T47D (cell line): ENCODE measurements at regions not wholly inside any gene's neighbourhood (a gene's known extent, or its start where the extent isn't known, plus 50 kb on each side); places are given as distances from the start of the nearest gene placed in this dataset.
"Not testable (repeated sequence)": the region's sequence is repeated elsewhere in the genome, so short reads cannot be mapped to it uniquely, and the experiment has no call there.

ENCODE experiments used
- DNase-seq, 2 experiments: peaks; one replicate each; pipeline versions ENCODE4 v3.0.0 to v3.0.0-alpha.2; 2011 to 2012; ENCODE audit warnings: low read depth in 1 of 2, low spot score in 1 of 2
- JUND ChIP-seq: IDR thresholded peaks from 2 replicates; pipeline ENCODE4 v1.6.1; 2012; ENCODE audit warnings: low read depth
- in situ Hi-C: cut with HindIII; loops from 2 replicates; pipeline ENCODE4 v1.10.0; 2016; ENCODE audit warnings: low sequenced_read_pairs, low pct_unique_long_range_greater_than_20kb

DNA sequence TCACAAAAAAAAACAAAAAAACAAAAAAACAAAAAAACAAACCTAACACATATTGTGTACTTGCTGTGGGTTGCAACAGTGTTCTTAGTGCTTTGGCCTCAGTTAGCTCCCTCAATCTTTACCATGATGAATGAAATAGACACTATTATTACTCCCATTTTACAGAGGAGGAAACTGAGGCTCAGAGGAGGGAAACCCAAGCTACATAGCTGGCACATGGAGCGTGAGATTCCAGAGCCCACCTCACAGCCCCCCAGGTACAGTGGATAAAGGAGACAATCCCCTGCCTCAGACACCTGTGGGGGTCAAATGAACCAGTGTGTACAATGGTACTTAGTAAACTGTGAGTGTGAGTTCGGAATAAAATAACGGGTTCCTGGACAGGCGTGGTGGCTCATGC lies 104.9 kb upstream of the SMAD3 start:
- no peak for DNase-seq
- in situ Hi-C loops: no loop called here
- TF ChIP-seq JUND: no peak

DNA sequence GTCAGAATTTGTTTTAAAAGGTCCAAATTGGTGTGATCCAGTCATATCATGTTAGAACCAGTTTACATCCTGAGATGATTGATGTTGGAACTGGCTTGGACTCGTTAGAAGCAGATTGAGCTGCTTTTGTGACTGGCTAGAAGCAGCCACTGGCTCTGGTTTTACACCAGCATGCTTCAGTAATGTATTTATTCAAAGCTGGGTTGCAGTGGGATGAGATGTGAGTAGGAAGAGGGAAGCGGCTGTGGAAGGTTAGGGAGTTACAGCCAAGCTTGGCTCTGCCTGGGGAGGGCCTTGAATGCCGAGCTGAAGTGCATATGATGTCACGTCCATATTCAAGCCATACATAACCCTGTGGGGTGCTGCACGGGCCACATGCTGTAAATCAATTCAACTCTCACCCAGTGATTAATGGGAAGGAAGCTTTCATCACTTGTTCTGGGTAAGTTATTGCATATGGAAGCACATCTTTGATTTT lies 104.0 kb upstream of the SMAD3 start:
- in situ Hi-C loops: no loop called here
- no peak for TF ChIP-seq JUND
- no peak for DNase-seq

DNA sequence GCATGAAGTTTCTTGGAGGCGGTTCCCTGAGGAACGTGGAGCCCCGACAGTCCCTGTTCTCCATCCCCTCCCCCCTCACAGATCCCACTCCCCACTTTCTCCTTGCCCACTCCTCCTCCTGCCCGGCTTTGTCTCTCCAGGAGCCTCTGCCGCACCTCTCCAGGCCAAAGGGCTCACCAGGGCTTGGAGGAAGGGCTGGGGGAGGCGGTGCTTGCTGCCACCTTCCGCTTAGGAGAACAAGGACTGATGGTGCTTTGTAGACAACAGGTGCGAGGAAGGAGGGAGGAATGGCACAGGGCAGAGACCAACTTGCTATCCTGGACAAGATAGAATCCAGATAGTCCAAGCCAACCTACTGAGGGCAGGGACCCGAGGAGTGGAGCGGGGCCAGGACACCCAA lies 103.5 kb upstream of the SMAD3 start:
- TF ChIP-seq JUND: no peak
- in situ Hi-C loops: no loop called here
- DNase-seq: no peak

GRCh38 chr15:66962522-66962921 lies 102.9 kb upstream of the SMAD3 start:
- TF ChIP-seq JUND: no peak
- in situ Hi-C loops: no loop called here
- DNase-seq: no peak

DNA sequence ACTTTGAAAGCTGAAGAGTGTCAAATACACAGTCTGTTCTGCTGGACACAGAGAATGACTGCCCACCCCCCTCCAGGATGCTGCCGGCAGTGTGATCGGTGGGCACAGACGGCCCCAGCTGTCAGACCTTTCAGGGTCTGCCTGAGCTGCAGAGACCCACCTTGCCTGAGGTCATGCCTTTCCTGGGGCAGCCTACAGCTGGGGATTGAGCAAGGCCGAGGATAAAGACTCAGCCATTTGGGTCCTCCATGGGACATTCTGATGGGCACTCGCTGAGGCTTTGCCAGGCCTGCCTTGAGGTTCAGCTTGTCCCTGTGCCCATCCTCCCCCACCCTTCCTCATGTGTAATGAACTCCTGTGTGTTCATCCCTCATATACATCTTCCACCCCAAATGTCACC lies 102.3 kb upstream of the SMAD3 start:
- TF ChIP-seq JUND: no peak
- DNase-seq: no peak
- in situ Hi-C loops: no loop called here

DNA sequence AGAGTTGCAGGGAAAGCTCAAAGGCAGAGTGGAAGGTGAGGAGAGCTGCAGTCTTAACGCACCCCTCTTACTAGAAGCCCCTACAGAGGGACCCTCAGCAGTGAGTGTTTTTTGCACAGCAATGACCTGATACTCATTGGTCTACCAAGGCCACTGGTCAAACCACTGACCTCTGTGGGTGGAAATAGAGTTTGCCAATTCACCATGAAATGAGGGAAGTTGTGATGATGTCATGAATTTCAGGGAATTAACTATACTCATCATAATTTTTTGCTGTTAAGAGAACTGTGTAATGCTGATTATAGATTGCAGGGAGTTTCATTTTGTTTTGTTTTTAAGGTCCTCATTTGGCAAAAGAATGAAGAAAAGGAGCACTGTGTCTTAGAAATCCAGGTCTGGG lies 101.7 kb upstream of the SMAD3 start:
- in situ Hi-C loops: no loop called here
- no peak for DNase-seq
- TF ChIP-seq JUND: no peak

- in situ Hi-C loops: no loop called here
- no peak for DNase-seq
- no peak for TF ChIP-seq JUND
Measured at GRCh38 chr15:66964111-66964738, 101.2 kb upstream of the SMAD3 start.

DNA sequence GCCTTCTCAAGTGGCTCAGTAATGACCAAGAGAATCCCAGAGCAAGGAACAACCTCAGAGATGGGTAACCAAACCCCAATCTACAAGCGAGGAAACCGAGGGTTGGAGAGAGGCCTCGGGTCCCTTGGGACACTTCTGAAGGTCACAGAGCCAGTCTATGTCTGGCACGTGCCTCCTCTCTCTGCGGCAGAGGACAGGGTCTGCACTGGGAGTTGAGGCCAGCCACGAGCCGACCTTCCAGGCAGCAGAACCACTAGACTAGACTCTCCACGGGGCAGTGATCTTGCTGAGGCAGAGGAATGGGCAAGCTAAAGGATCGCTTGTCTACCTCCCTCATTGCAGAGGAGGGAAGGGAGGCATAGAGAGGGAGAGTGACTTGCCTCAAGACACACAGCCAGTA lies 100.6 kb upstream of the SMAD3 start:
- DNase-seq: no peak
- TF ChIP-seq JUND: no peak
- in situ Hi-C loops: no loop called here

DNA sequence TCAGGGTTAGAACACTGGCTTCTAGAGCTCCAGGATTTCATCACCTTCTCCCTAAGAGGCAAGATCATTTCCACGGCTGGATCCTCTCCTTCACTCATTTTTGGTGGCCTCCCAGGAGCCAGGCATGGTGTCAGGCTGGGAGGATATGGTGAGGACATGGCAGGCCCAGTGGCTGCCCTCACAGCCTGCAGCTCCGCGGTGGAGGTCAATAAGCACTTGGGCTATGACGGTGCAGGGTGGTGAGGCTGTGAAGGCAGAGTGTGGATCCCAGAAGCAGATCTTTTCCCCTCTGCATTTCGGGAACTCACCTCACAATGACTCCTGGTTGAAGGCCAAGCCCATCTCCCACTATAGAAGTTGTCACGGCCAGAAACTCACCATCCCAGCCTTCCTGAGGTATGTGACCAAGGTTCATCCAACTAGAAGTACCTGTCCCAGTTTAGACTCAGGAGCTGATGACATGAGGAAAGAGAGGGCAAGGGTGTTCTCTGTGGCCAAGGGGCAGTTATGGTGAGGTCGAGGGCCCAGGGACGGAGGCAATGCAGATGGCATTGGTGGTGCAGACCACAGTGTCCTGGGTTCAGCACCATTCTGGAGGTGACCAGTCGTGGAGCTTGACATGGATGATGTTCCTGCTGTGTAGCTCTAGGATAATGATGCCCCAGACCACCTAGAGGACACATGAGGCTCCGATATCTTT lies 100.1 kb upstream of the SMAD3 start:
- in situ Hi-C loops: no loop called here
- DNase-seq: no peak
- no peak for TF ChIP-seq JUND

GRCh38 chr15:66966256-66966655 lies 99.1 kb upstream of the SMAD3 start:
- in situ Hi-C loops: no loop called here
- DNase-seq: no peak
- TF ChIP-seq JUND: no peak

GRCh38 chr15:66968806-66969596 lies 96.4 kb upstream of the SMAD3 start:
- no peak for TF ChIP-seq JUND
- DNase-seq: no peak
- in situ Hi-C loops: no loop called here

- in situ Hi-C loops, DNase-seq: not testable (repeated sequence)
Measured at GRCh38 chr15:66974131-66974530, 91.3 kb upstream of the SMAD3 start.

GRCh38 chr15:66976106-66976640 lies 89.2 kb upstream of the SMAD3 start:
- in situ Hi-C loops, DNase-seq: not testable (repeated sequence)

- in situ Hi-C loops, DNase-seq: not testable (repeated sequence)
Measured at GRCh38 chr15:66980326-66980725, 85.1 kb upstream of the SMAD3 start.
